Panc1 (cell line): ENCODE measurements at regions not wholly inside any gene's neighbourhood (a gene's known extent, or its start where the extent isn't known, plus 50 kb on each side); places are given as distances from the start of the nearest gene placed in this dataset.

Experiments
- ATAC-seq: fragments of 200-7000 bp; cut with Tn5 transposase; 2 replicates; pipeline ENCODE4 v1.9.1; 2020; ENCODE audit warnings: mild to moderate bottlenecking, moderate library complexity
- BruUV-seq: library from RNA; stranded (reverse); fragments of 400-500 nt; replicated peaks from 2 replicates; lab custom pipeline; 2021; lab: Mats Ljungman, UMichigan
- CTCF ChIA-PET: fragments of 300-600 bp; sonication (Branson Sonifier 250); formaldehyde crosslinking; loops from one replicate; lab custom pipeline; 2022; ENCODE audit warnings: antibody characterized with exemption; lab: Charles Lee
- POLR2A ChIA-PET: fragments of 300-600 bp; sonication (Branson Sonifier 250); formaldehyde crosslinking; loops from one replicate; lab custom pipeline; 2022; ENCODE audit warnings: antibody characterized with exemption; lab: Charles Lee
- DNase-seq: peaks from one replicate; pipeline ENCODE4 v3.0.0-alpha.2; 2010; ENCODE audit warnings: low read depth, low spot score
- H3K27ac ChIP-seq: 2 replicates; pipeline ENCODE4 v1.5.1; 2011; ENCODE audit warnings: mild to moderate bottlenecking, low read length, inconsistent platforms
- H3K27me3 ChIP-seq: fragments of 200-500 bp; sonication (Bioruptor generic); 2 replicates; pipeline ENCODE4 v1.6.0; 2014; ENCODE audit warnings: low read length, inconsistent platforms; ENCODE audit not compliant: control insufficient read depth, insufficient read depth
- H3K36me3 ChIP-seq: fragments of 200-500 bp; sonication (Bioruptor generic); 2 replicates; pipeline ENCODE4 v1.5.1; 2014; ENCODE audit warnings: inconsistent platforms, mild to moderate bottlenecking, low read length, moderate library complexity; ENCODE audit not compliant: control insufficient read depth, insufficient read depth
- H3K4me1 ChIP-seq: 2 replicates; pipeline ENCODE4 v1.5.1; 2011; ENCODE audit warnings: inconsistent platforms, mild to moderate bottlenecking, low read length, moderate library complexity; ENCODE audit not compliant: control insufficient read depth, insufficient read depth
- H3K4me3 ChIP-seq, 2 experiments: 2 replicates each; pipeline ENCODE4 v1.5.1; 2011 to 2012; ENCODE audit warnings: low read depth in 2 of 2, low read length in 2 of 2, mild to moderate bottlenecking in 2 of 2, inconsistent platforms in 1 of 2, moderate library complexity in 1 of 2
- H3K9me3 ChIP-seq: fragments of 200-500 bp; sonication (Bioruptor generic); 2 replicates; pipeline ENCODE4 v1.5.1; 2014; ENCODE audit warnings: low read depth, mild to moderate bottlenecking, inconsistent platforms, low read length, moderate library complexity; ENCODE audit not compliant: control insufficient read depth, insufficient read depth
- CTCF ChIP-seq: fragments of 450-650 bp; IDR thresholded peaks from 2 replicates; pipeline ENCODE4 v1.5.1; 2017; ENCODE audit warnings: mild to moderate bottlenecking
- POLR2AphosphoS5 ChIP-seq: IDR thresholded peaks from 2 replicates; pipeline ENCODE4 v1.6.1; 2012; ENCODE audit warnings: mild to moderate bottlenecking, low read depth, low read length, moderate library complexity
- SIN3A ChIP-seq: IDR thresholded peaks from 2 replicates; pipeline ENCODE4 v1.6.1; 2012; ENCODE audit warnings: low read depth, mild to moderate bottlenecking, low read length, moderate library complexity, borderline replicate concordance; ENCODE audit not compliant: insufficient read depth
- TCF7L2 ChIP-seq: IDR thresholded peaks from 2 replicates; pipeline ENCODE4 v1.6.1; 2011; ENCODE audit warnings: mild to moderate bottlenecking, low read depth, low read length, inconsistent platforms
- in situ Hi-C: cut with HindIII; loops from 2 replicates; pipeline ENCODE4 v1.10.0; 2016; ENCODE audit warnings: low sequenced_read_pairs, low pct_unique_long_range_greater_than_20kb
- intact Hi-C: fragments of 100-400 bp; cut with micrococcal nuclease; formaldehyde crosslinking; loops from one replicate; pipeline ENCODE4 v1.10.0; 2022; ENCODE audit not compliant: unreplicated experiment
- TF ChIP-seq, protein P1 (sequence below), 2 experiments: IDR thresholded peaks; 2 replicates each; pipeline ENCODE4 v1.6.1; 2011 to 2012; ENCODE audit warnings: low read depth in 2 of 2, control low read depth in 1 of 2, low read length in 1 of 2, mild to moderate bottlenecking in 1 of 2, moderate library complexity in 1 of 2; ENCODE audit not compliant: insufficient read depth in 1 of 2

DNA sequence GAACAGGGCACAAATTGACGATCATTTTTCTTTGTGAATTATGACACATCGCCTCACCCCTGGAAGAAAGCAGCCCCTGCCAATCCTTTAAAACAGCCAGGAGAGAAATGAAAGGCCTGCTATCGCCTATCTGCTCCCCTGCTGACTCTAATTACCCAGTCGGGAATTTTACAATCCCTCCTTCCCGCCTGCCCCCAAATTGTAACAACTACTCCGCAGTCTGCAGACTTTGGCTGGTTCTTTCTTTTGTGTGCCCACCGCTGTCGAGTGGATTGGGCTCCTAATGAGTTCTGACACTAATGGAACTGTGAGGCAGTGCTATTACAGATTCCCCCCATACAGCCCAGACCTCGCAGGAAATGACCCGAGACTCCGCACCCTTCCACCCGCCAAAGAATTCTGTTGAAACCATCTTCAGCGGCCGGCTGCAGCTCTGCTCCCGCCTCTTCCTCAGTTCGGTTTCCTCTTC lies 281.2 kb upstream of the PARD3B start:
- ChIA-PET POLR2A (no interaction called here), CTCF (no interaction called here)
- intact Hi-C loops (no loop called here), in situ Hi-C loops (no loop called here)
- no peak for TF ChIP-seq TCF7L2
- no peak for TF ChIP-seq SIN3A
- TF ChIP-seq POLR2AphosphoS5, result no peak
- TF ChIP-seq CTCF, result no peak
- TF ChIP-seq, protein P1, sequence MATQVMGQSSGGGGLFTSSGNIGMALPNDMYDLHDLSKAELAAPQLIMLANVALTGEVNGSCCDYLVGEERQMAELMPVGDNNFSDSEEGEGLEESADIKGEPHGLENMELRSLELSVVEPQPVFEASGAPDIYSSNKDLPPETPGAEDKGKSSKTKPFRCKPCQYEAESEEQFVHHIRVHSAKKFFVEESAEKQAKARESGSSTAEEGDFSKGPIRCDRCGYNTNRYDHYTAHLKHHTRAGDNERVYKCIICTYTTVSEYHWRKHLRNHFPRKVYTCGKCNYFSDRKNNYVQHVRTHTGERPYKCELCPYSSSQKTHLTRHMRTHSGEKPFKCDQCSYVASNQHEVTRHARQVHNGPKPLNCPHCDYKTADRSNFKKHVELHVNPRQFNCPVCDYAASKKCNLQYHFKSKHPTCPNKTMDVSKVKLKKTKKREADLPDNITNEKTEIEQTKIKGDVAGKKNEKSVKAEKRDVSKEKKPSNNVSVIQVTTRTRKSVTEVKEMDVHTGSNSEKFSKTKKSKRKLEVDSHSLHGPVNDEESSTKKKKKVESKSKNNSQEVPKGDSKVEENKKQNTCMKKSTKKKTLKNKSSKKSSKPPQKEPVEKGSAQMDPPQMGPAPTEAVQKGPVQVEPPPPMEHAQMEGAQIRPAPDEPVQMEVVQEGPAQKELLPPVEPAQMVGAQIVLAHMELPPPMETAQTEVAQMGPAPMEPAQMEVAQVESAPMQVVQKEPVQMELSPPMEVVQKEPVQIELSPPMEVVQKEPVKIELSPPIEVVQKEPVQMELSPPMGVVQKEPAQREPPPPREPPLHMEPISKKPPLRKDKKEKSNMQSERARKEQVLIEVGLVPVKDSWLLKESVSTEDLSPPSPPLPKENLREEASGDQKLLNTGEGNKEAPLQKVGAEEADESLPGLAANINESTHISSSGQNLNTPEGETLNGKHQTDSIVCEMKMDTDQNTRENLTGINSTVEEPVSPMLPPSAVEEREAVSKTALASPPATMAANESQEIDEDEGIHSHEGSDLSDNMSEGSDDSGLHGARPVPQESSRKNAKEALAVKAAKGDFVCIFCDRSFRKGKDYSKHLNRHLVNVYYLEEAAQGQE (IDR thresholded peaks at IDR 0.05; ENCODE audit: insufficient read depth in 1 of 2, low read depth in 2 of 2, low read length in 1 of 2), result no peak
- ATAC-seq (no peak), DNase-seq (no peak)
- Histone ChIP-seq H3K4me3 (no peak overlapping the region), H3K36me3 (no peaks in the 10 kb centered on the region), H3K27ac (no peak overlapping the region), H3K4me1 (no peaks in the 10 kb centered on the region), H3K9me3 (no peaks in the 10 kb centered on the region), H3K27me3 (peaks cover 2% of the 10 kb centered on the region)
- no TSS peak for BruUV-seq

GRCh38 chr2:204264621-204265140 lies 280.6 kb upstream of the PARD3B start:
- no peaks in the 10 kb centered on the region for H3K9me3 ChIP-seq
- H3K27ac ChIP-seq, result no peak overlapping the region
- CTCF ChIA-PET, result no interaction called here
- no peak overlapping the region for H3K4me3 ChIP-seq
- intact Hi-C loops, result no loop called here
- BruUV-seq, result no TSS peak
- ATAC-seq (no peak), DNase-seq (no peak)
- POLR2A ChIA-PET, result no interaction called here
- no peak for TF ChIP-seq SIN3A
- TF ChIP-seq TCF7L2, result no peak
- TF ChIP-seq, protein P1 (IDR thresholded peaks at IDR 0.05; ENCODE audit: insufficient read depth in 1 of 2, low read depth in 2 of 2, low read length in 1 of 2), result no peak
- no peak for TF ChIP-seq POLR2AphosphoS5
- TF ChIP-seq CTCF, result no peak
- in situ Hi-C loops, result no loop called here
- no peaks in the 10 kb centered on the region for H3K36me3 ChIP-seq
- H3K4me1 ChIP-seq, result no peaks in the 10 kb centered on the region
- H3K27me3 ChIP-seq, result peaks cover 2% of the 10 kb centered on the region
